ENCODE measurements at regions not wholly inside any gene's neighbourhood (a gene's known extent, or its start where the extent isn't known, plus 50 kb on each side); places are given as distances from the start of the nearest gene placed in this dataset.

- Histone ChIP-seq H3K27ac (no peak overlapping the region), H3K4me1 (ENCODE audit: low read depth, poor library complexity, severe bottlenecking) (no peaks in the 10 kb centered on the region), H3K79me2 (ENCODE audit: insufficient read depth, low read depth) (no peaks in the 10 kb centered on the region), H3K9ac (no peak overlapping the region), H2AFZ (ENCODE audit: low read depth) (no peak overlapping the region), H3K36me3 (ENCODE audit: insufficient read depth) (no peaks in the 10 kb centered on the region), H3K4me2 (no peak overlapping the region), H4K20me1 (ENCODE audit: insufficient read depth) (no peaks in the 10 kb centered on the region), H3K27me3 (ENCODE audit: insufficient read depth, low read depth) (no peaks in the 10 kb centered on the region), H3K4me3 (IDR thresholded peaks at IDR 0.05; ENCODE audit: insufficient read depth, low read depth, low read length) (no peak overlapping the region)
- no peak for TF ChIP-seq CTCF (conservative IDR thresholded peaks at IDR 0.05; ENCODE audit: low read depth, low read length)
Measured at GRCh38 chr3:157931517-157931916, 174.7 kb downstream of the SHOX2 start.

GRCh38 chr3:157930000-157930780 lies 176.0 kb downstream of the SHOX2 start:
- no peaks in the 10 kb centered on the region for H3K79me2 ChIP-seq (ENCODE audit: insufficient read depth, low read depth)
- TF ChIP-seq CTCF (conservative IDR thresholded peaks at IDR 0.05; ENCODE audit: low read depth, low read length): no peak
- no peaks in the 10 kb centered on the region for H4K20me1 ChIP-seq (ENCODE audit: insufficient read depth)
- H3K4me1 ChIP-seq (ENCODE audit: low read depth, poor library complexity, severe bottlenecking): no peaks in the 10 kb centered on the region
- H2AFZ ChIP-seq (ENCODE audit: low read depth): no peak overlapping the region
- H3K4me3 ChIP-seq (IDR thresholded peaks at IDR 0.05; ENCODE audit: insufficient read depth, low read depth, low read length): no peak overlapping the region
- H3K36me3 ChIP-seq (ENCODE audit: insufficient read depth): no peaks in the 10 kb centered on the region
- no peaks in the 10 kb centered on the region for H3K27me3 ChIP-seq (ENCODE audit: insufficient read depth, low read depth)
- no peak overlapping the region for H3K4me2 ChIP-seq
- no peak overlapping the region for H3K27ac ChIP-seq
- no peak overlapping the region for H3K9ac ChIP-seq

- no peak overlapping the region for H3K4me2 ChIP-seq
- no peaks in the 10 kb centered on the region for H3K27me3 ChIP-seq (ENCODE audit: insufficient read depth, low read depth)
- no peaks in the 10 kb centered on the region for H3K4me1 ChIP-seq (ENCODE audit: low read depth, poor library complexity, severe bottlenecking)
- H3K79me2 ChIP-seq (ENCODE audit: insufficient read depth, low read depth): no peaks in the 10 kb centered on the region
- no peak overlapping the region for H3K4me3 ChIP-seq (IDR thresholded peaks at IDR 0.05; ENCODE audit: insufficient read depth, low read depth, low read length)
- no peak overlapping the region for H3K9ac ChIP-seq
- H2AFZ ChIP-seq (ENCODE audit: low read depth): no peak overlapping the region
- no peaks in the 10 kb centered on the region for H3K36me3 ChIP-seq (ENCODE audit: insufficient read depth)
- H4K20me1 ChIP-seq (ENCODE audit: insufficient read depth): no peaks in the 10 kb centered on the region
- no peak overlapping the region for H3K27ac ChIP-seq
- no peak for TF ChIP-seq CTCF (conservative IDR thresholded peaks at IDR 0.05; ENCODE audit: low read depth, low read length)
Measured at GRCh38 chr3:157926822-157927221, 179.4 kb downstream of the SHOX2 start.

- no peak overlapping the region for H3K4me2 ChIP-seq
- no peak overlapping the region for H3K27ac ChIP-seq
- H3K9ac ChIP-seq: no peak overlapping the region
- no peaks in the 10 kb centered on the region for H3K36me3 ChIP-seq (ENCODE audit: insufficient read depth)
- no peaks in the 10 kb centered on the region for H4K20me1 ChIP-seq (ENCODE audit: insufficient read depth)
- no peaks in the 10 kb centered on the region for H3K4me1 ChIP-seq (ENCODE audit: low read depth, poor library complexity, severe bottlenecking)
- no peak overlapping the region for H2AFZ ChIP-seq (ENCODE audit: low read depth)
- no peak overlapping the region for H3K4me3 ChIP-seq (IDR thresholded peaks at IDR 0.05; ENCODE audit: insufficient read depth, low read depth, low read length)
- no peaks in the 10 kb centered on the region for H3K79me2 ChIP-seq (ENCODE audit: insufficient read depth, low read depth)
- H3K27me3 ChIP-seq (ENCODE audit: insufficient read depth, low read depth): no peaks in the 10 kb centered on the region
- no peak for TF ChIP-seq CTCF (conservative IDR thresholded peaks at IDR 0.05; ENCODE audit: low read depth, low read length)
Measured at GRCh38 chr3:157922614-157923013, 183.6 kb downstream of the SHOX2 start.

All from KMS-11 (cell line).